GM23338 (cell line): ENCODE measurements at regions not wholly inside any gene's neighbourhood (a gene's known extent, or its start where the extent isn't known, plus 50 kb on each side); places are given as distances from the start of the nearest gene placed in this dataset.

ENCODE experiments used
- CREB1 ChIP-seq: fragments of 250-450 bp; sonication (Bioruptor Pico); IDR thresholded peaks from 2 replicates; pipeline ENCODE4 v1.5.0; 2020; ENCODE audit warnings: low read depth, mild to moderate bottlenecking, moderate library complexity
- CTCF ChIP-seq, 2 experiments: fragments of 200-600 bp in 1 of 2; sonication (generic) in 1 of 2; conservative IDR thresholded peaks; 2 replicates each; pipeline versions ENCODE4 v1.5.1 to v1.6.1; 2016 to 2017; ENCODE audit warnings: antibody characterized with exemption in 2 of 2, low read depth in 2 of 2, mild to moderate bottlenecking in 2 of 2, moderate library complexity in 1 of 2
- ETS1 ChIP-seq: IDR thresholded peaks from 2 replicates; pipeline ENCODE4 v1.6.1; 2016; ENCODE audit warnings: antibody characterized with exemption
- EZH2 ChIP-seq: fragments of 200-600 bp; sonication (generic); IDR thresholded peaks from one replicate; pipeline ENCODE4 v1.8.0; 2017; ENCODE audit warnings: antibody characterized with exemption, mild to moderate bottlenecking, low read depth; ENCODE audit not compliant: unreplicated experiment
- EZH2phosphoT487 ChIP-seq: fragments of 200-600 bp; sonication (generic); IDR thresholded peaks from one replicate; pipeline ENCODE4 v1.8.1; 2018; ENCODE audit warnings: antibody characterized with exemption; ENCODE audit not compliant: unreplicated experiment
- JUNB ChIP-seq: IDR thresholded peaks from one replicate; pipeline ENCODE4 v1.6.1; 2016; ENCODE audit warnings: antibody characterized with exemption; ENCODE audit not compliant: unreplicated experiment
- NANOG ChIP-seq: IDR thresholded peaks from 2 replicates; pipeline ENCODE4 v1.6.1; 2016; ENCODE audit warnings: antibody characterized with exemption, borderline replicate concordance
- POLR2AphosphoS5 ChIP-seq: IDR thresholded peaks from 2 replicates; pipeline ENCODE4 v1.6.1; 2016; ENCODE audit warnings: antibody characterized with exemption, low read depth
- REST ChIP-seq: IDR thresholded peaks from one replicate; pipeline ENCODE4 v1.6.1; 2018; ENCODE audit warnings: antibody characterized with exemption; ENCODE audit not compliant: unreplicated experiment
- ZNF114 ChIP-seq: fragments of 250-450 bp; sonication (Bioruptor Pico); IDR thresholded peaks from 2 replicates; pipeline ENCODE4 v1.5.0; 2020; ENCODE audit warnings: mild to moderate bottlenecking, moderate library complexity
- ZNF331 ChIP-seq: fragments of 250-450 bp; sonication (Bioruptor Pico); IDR thresholded peaks from 2 replicates; pipeline ENCODE4 v1.5.0; 2020; ENCODE audit warnings: low read depth, mild to moderate bottlenecking, moderate library complexity
- ZNF462 ChIP-seq: fragments of 250-450 bp; sonication (Bioruptor Pico); IDR thresholded peaks from 2 replicates; pipeline ENCODE4 v1.5.0; 2020; ENCODE audit warnings: mild to moderate bottlenecking, moderate library complexity

- TF ChIP-seq CTCF (conservative IDR thresholded peaks at IDR 0.05; ENCODE audit: low read depth in 2 of 2): no peak
- no peak for TF ChIP-seq POLR2AphosphoS5
- TF ChIP-seq EZH2: no peak
- TF ChIP-seq ZNF331 (CRISPR knock-in tag): no peak
- TF ChIP-seq JUNB: no peak
- no peak for TF ChIP-seq EZH2phosphoT487
- TF ChIP-seq REST: no peak
- TF ChIP-seq CREB1 (CRISPR knock-in tag): no peak
- TF ChIP-seq ZNF114 (CRISPR knock-in tag): no peak
- no peak for TF ChIP-seq NANOG
- TF ChIP-seq ZNF462 (CRISPR knock-in tag): no peak
- no peak for TF ChIP-seq ETS1
Measured at GRCh38 chr3:3641877-3642455, 157.3 kb upstream of the LRRN1 start.
